ENCODE measurements at regions not wholly inside any gene's neighbourhood (a gene's known extent, or its start where the extent isn't known, plus 50 kb on each side); places are given as distances from the start of the nearest gene placed in this dataset.

GRCh38 chr7:67523713-67524112 is 527.1 kb downstream of the TYW1 start:
- H3K4me1 ChIP-seq (ENCODE audit: low read length): no peaks in the 10 kb centered on the region
- no peak overlapping the region for H3K9ac ChIP-seq (ENCODE audit: low read length)
- no peaks in the 10 kb centered on the region for H4K20me1 ChIP-seq (ENCODE audit: insufficient read depth, low read length)
- no peaks in the 10 kb centered on the region for H3K9me3 ChIP-seq (replicated peaks; ENCODE audit: insufficient read depth, low read length)
- no peak overlapping the region for H3K27ac ChIP-seq (ENCODE audit: low read length)
- no peak for DNase-seq
- H3F3A ChIP-seq (ENCODE audit: insufficient read depth, low read length): no peaks in the 10 kb centered on the region
- no peaks in the 10 kb centered on the region for H3K79me2 ChIP-seq (ENCODE audit: low read length)
- H3K4me2 ChIP-seq (ENCODE audit: low read depth, low read length): no peak overlapping the region
- H3K36me3 ChIP-seq (replicated peaks; ENCODE audit: insufficient read depth, low read length): no peaks in the 10 kb centered on the region
- no peaks in the 10 kb centered on the region for H3K27me3 ChIP-seq (replicated peaks; ENCODE audit: insufficient read depth, low read length)
- TF ChIP-seq, protein P1, sequence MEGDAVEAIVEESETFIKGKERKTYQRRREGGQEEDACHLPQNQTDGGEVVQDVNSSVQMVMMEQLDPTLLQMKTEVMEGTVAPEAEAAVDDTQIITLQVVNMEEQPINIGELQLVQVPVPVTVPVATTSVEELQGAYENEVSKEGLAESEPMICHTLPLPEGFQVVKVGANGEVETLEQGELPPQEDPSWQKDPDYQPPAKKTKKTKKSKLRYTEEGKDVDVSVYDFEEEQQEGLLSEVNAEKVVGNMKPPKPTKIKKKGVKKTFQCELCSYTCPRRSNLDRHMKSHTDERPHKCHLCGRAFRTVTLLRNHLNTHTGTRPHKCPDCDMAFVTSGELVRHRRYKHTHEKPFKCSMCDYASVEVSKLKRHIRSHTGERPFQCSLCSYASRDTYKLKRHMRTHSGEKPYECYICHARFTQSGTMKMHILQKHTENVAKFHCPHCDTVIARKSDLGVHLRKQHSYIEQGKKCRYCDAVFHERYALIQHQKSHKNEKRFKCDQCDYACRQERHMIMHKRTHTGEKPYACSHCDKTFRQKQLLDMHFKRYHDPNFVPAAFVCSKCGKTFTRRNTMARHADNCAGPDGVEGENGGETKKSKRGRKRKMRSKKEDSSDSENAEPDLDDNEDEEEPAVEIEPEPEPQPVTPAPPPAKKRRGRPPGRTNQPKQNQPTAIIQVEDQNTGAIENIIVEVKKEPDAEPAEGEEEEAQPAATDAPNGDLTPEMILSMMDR (IDR thresholded peaks at IDR 0.05; ENCODE audit: low read length): no peak
- TF ChIP-seq EZH2 (optimal IDR thresholded peaks at IDR 0.05; ENCODE audit: low read depth, low read length) (no peak), EZH2phosphoT487 (IDR thresholded peaks at IDR 0.05; ENCODE audit: low read length) (no peak)
- H3K4me3 ChIP-seq (ENCODE audit: low read length): no peak overlapping the region
- no peak overlapping the region for H2AFZ ChIP-seq (ENCODE audit: low read length)
- no peaks in the 10 kb centered on the region for H3K9me2 ChIP-seq (replicated peaks; ENCODE audit: insufficient read depth, low read length)

DNA sequence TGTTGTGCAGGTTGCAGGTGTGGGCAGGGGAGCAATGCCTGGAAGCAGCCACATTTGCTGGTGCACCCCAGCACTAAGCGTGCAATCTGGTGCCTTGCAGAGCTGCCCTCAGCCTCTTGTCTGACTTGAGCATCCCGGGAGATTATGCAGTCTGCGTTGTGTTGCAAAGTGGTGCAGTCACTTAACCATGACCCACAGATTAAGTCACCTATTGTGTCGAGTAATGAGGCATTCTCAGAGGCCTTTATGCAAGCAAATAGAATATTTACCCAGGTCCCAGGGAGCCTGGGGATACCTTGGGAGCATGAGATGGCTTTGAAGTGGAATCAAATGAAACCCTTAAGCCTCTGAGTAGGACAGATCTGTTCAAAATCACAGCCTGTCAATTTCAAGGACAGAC is 529.0 kb downstream of the TYW1 start:
- Histone ChIP-seq H3K9me3 (replicated peaks; ENCODE audit: insufficient read depth, low read length) (no peaks in the 10 kb centered on the region), H3K27ac (ENCODE audit: low read length) (no peak overlapping the region)
- TF ChIP-seq EZH2phosphoT487 (IDR thresholded peaks at IDR 0.05; ENCODE audit: low read length): no peak
- TF ChIP-seq EZH2 (optimal IDR thresholded peaks at IDR 0.05; ENCODE audit: low read depth, low read length): no peak
- TF ChIP-seq, protein P1 (IDR thresholded peaks at IDR 0.05; ENCODE audit: low read length): no peak

DNA sequence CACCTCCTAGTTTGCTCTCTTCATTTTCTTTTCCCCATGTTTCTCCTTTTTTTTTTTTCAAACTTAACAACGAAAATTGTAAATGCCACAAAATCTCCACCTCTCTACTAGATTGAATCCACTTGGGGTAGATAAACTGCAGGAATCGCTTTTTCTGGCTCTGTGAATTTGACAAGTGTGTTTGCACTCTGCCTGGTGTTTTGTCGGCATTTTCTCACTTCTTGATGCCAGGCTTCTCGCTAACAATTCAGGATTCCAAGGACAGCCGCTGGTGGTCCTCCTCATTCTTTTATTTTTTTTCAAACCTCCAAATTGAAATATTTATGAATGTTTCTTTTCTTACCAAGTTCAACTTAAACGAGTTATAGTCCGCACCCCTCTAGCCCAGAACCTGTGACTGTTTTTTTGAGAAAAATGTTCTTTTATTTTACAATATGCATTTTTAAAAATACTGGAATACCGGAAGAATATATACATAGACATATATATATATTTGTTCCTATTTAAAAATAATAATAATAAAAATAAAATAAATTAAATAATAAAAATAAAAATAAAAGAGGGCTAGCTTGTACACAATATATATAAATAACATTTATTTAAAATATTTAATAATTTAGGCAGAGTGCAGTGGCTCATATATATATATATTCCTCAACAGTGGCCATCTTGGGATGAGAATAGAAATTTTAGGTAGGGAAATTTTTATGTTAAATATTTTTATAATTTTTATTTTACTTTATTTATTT is 538.8 kb downstream of the TYW1 start:
- Histone ChIP-seq H3K27me3 (replicated peaks; ENCODE audit: insufficient read depth, low read length) (no peaks in the 10 kb centered on the region), H3K79me2 (ENCODE audit: low read length) (no peaks in the 10 kb centered on the region), H3K27ac (ENCODE audit: low read length) (no peak overlapping the region), H3K9me2 (replicated peaks; ENCODE audit: insufficient read depth, low read length) (no peaks in the 10 kb centered on the region), H3K4me3 (ENCODE audit: low read length) (no peak overlapping the region), H3K36me3 (replicated peaks; ENCODE audit: insufficient read depth, low read length) (no peaks in the 10 kb centered on the region), H3K4me1 (ENCODE audit: low read length) (no peaks in the 10 kb centered on the region), H3F3A (ENCODE audit: insufficient read depth, low read length) (no peaks in the 10 kb centered on the region), H3K4me2 (ENCODE audit: low read depth, low read length) (no peak overlapping the region), H3K9me3 (replicated peaks; ENCODE audit: insufficient read depth, low read length) (no peaks in the 10 kb centered on the region), H3K9ac (ENCODE audit: low read length) (no peak overlapping the region), H2AFZ (ENCODE audit: low read length) (no peak overlapping the region), H4K20me1 (ENCODE audit: insufficient read depth, low read length) (no peaks in the 10 kb centered on the region)
- TF ChIP-seq, protein P1 (IDR thresholded peaks at IDR 0.05; ENCODE audit: low read length): no peak
- DNase-seq: no peak

More for the DNA sequence above, 529.0 kb downstream of the TYW1 start:
- Histone ChIP-seq H3K4me3 (ENCODE audit: low read length) (no peak overlapping the region), H3K9me2 (replicated peaks; ENCODE audit: insufficient read depth, low read length) (no peaks in the 10 kb centered on the region), H2AFZ (ENCODE audit: low read length) (no peak overlapping the region), H3F3A (ENCODE audit: insufficient read depth, low read length) (no peaks in the 10 kb centered on the region), H3K4me1 (ENCODE audit: low read length) (no peaks in the 10 kb centered on the region), H3K9ac (ENCODE audit: low read length) (no peak overlapping the region), H3K4me2 (ENCODE audit: low read depth, low read length) (no peak overlapping the region), H3K79me2 (ENCODE audit: low read length) (no peaks in the 10 kb centered on the region), H3K27me3 (replicated peaks; ENCODE audit: insufficient read depth, low read length) (no peaks in the 10 kb centered on the region), H3K36me3 (replicated peaks; ENCODE audit: insufficient read depth, low read length) (no peaks in the 10 kb centered on the region), H4K20me1 (ENCODE audit: insufficient read depth, low read length) (no peaks in the 10 kb centered on the region)
- DNase-seq: no peak
